Fibroblast of the aortic adventitia (primary cell): ENCODE measurements at regions not wholly inside any gene's neighbourhood (a gene's known extent, or its start where the extent isn't known, plus 50 kb on each side); places are given as distances from the start of the nearest gene placed in this dataset.
A peak's percentile ranks its signal among the peaks of the same experiment; 100 is the strongest.

ENCODE experiments used
- DNase-seq: peaks from one replicate; pipeline ENCODE4 v3.0.0-alpha.2; 2010; ENCODE audit warnings: low read depth
- H3K4me3 ChIP-seq: 2 replicates; pipeline ENCODE4 v1.5.1; 2011; ENCODE audit warnings: low read depth, mild to moderate bottlenecking, control low read depth, low read length, moderate library complexity
- TF ChIP-seq, protein P1 (sequence below): IDR thresholded peaks from 2 replicates; pipeline ENCODE4 v1.5.1; 2011; ENCODE audit warnings: mild to moderate bottlenecking, low read length, control low read depth, inconsistent platforms; ENCODE audit not compliant: insufficient read depth

DNA sequence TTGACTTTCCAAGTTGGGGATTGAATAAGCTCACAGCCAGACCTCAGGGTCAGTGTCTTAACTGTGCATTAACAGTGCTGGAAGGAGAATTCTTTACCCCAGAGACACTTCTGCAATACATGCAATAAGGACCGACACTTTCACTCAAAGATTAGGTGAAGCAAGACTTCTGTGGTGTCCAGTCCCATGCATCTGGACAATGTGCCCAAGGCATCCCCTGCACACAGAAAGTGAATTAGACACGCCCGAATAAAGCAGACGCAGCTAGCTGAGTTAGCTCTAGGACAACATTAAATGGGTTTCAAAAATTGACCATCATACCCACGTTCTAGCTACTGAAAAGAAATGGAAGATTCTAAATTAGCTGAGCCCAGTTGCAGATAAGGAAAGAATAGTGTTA lies 223.9 kb upstream of the NR2F2 start:
- TF ChIP-seq, protein P1, sequence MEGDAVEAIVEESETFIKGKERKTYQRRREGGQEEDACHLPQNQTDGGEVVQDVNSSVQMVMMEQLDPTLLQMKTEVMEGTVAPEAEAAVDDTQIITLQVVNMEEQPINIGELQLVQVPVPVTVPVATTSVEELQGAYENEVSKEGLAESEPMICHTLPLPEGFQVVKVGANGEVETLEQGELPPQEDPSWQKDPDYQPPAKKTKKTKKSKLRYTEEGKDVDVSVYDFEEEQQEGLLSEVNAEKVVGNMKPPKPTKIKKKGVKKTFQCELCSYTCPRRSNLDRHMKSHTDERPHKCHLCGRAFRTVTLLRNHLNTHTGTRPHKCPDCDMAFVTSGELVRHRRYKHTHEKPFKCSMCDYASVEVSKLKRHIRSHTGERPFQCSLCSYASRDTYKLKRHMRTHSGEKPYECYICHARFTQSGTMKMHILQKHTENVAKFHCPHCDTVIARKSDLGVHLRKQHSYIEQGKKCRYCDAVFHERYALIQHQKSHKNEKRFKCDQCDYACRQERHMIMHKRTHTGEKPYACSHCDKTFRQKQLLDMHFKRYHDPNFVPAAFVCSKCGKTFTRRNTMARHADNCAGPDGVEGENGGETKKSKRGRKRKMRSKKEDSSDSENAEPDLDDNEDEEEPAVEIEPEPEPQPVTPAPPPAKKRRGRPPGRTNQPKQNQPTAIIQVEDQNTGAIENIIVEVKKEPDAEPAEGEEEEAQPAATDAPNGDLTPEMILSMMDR, result no peak
- DNase-seq, result no peak
- no peak overlapping the region for H3K4me3 ChIP-seq

DNA sequence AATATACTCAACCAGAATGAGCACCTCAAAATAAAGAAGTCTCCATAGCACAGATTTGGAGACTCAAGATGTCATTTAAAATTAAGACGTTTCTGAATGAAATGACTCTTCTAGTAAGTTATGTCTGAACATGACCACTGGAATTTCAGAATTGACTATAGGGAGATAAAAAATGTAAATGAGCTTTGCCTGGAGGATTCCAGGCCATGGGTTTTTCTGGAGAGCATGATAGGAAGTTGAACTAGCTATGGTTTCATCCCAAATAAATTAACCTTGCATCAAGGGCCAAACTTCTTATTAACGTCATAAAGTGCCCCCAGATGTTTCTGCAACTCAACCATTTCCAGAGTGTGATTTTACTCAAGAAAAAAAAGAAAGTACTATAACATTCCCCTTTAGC lies 222.6 kb upstream of the NR2F2 start:
- peak; percentile 22 for DNase-seq
- TF ChIP-seq, protein P1, result no peak
- H3K4me3 ChIP-seq, result no peak overlapping the region

DNA sequence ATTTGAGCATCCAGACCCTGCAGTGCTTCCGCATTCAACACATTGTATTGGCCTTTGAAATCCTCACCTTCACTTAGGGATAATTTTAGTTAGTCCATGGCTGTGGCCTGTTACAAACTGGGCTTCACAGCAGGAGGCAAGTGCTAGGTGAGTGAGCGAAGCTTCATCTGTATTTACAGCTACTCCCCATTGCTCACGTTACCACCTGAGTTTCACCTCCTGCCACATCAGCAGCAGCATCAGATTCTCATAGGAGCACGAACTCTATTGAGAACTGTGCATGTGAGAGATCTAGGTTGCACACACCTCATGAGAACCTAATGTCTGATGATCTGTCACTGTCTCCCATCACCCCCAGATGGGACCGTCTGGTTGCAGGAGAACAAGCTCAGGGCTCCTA lies 222.1 kb upstream of the NR2F2 start:
- H3K4me3 ChIP-seq, result no peak overlapping the region
- no peak for DNase-seq
- TF ChIP-seq, protein P1, result no peak

DNA sequence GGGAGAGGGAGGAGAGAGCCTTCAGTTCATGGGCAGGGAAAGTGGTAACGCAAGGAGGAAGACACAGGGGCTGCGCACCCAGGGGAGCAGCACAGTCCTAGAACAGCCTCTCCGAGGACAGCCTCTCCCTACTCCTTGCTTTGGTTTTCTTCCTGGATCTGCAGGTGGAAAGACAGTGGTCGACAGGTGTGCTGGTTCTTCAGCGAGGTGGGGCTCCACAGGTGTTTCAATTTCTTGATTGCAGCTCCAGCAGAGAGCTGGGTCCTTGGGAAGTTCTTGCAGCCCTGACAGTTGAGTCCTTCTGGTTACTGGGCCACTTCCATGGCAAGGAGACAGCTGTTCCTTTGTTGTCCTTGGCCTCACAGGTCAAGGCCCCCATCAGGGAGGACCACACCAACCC lies 220.7 kb upstream of the NR2F2 start:
- H3K4me3 ChIP-seq, result no peak overlapping the region
- TF ChIP-seq, protein P1, result no peak
- DNase-seq, result no peak

DNA sequence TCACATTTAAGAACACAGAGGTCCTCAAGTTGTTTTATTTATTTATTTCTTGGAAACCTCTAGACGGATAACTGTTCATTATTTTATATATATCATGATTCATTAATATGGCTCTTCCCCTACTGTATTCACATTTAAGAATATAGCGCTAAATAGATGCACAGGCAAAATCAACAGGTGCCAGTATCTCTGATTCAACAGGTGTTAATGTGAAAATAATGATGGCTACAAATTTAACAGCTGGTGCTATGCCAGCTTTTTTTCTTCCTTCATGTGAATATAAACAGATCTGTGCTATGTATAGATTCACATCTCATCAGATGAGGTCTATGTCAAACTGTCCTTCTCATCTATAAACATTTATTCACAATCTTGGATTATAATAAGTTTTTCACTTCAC lies 218.5 kb upstream of the NR2F2 start:
- DNase-seq, result no peak
- TF ChIP-seq, protein P1, result no peak
- no peak overlapping the region for H3K4me3 ChIP-seq

DNA sequence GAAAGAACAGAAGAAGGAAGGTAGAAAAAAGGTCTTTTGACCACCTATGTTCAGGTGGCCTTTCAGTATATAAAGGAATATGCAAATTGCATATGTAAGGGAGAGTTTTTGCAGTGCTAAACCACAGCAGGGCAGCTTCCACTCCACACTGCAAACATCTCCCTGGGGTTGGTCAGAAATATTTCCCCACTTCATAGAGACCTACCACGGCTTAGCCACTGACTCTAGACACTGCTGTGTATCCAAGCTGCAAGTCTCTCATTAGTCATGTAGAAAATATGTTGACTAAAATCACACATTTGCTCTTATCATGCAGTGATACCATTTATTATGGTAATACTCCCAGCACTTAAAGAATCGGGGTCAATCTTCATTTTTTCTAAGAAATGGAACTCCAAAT lies 214.9 kb upstream of the NR2F2 start:
- TF ChIP-seq, protein P1, result no peak
- H3K4me3 ChIP-seq, result no peak overlapping the region
- peak; percentile 63 for DNase-seq

DNA sequence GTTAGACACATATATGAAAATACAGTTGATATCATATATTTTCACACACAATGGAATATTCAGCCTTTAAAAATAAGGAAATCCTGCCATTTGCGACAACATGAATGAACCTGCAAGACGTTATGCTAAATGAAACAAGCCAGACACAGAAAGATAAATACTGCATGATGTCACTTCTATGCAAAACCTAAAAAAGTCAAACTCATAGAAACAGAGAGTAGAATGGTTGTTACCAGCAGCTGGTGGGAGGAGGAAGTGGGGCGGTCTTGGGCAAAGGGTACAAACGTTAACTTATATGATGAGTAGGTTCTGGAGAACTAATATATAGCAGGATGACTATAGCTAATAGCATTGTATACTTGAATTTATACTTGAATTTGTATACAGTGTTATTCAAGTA lies 213.2 kb upstream of the NR2F2 start:
- TF ChIP-seq, protein P1, result no peak
- no peak overlapping the region for H3K4me3 ChIP-seq
- no peak for DNase-seq
